RWPE2 (cell line): ENCODE measurements at regions not wholly inside any gene's neighbourhood (a gene's known extent, or its start where the extent isn't known, plus 50 kb on each side); places are given as distances from the start of the nearest gene placed in this dataset.
"Not testable (repeated sequence)": the region's sequence is repeated elsewhere in the genome, so short reads cannot be mapped to it uniquely, and the experiment has no call there.

Experiments used
- ATAC-seq: fragments of 200-7000 bp; cut with Tn5 transposase; 3 replicates; pipeline ENCODE4 v1.9.1; 2021; ENCODE audit warnings: low read depth
- DNase-seq: peaks from one replicate; pipeline ENCODE4 v3.0.0-alpha.2; 2020; ENCODE audit warnings: low spot score
- H3K27ac ChIP-seq: fragments of 450-650 bp; 2 replicates; pipeline ENCODE4 v1.5.1; 2017; ENCODE audit warnings: mild to moderate bottlenecking; ENCODE audit not compliant: poor library complexity, severe bottlenecking
- H3K27me3 ChIP-seq: fragments of 250-450 bp; sonication (Bioruptor Pico); 2 replicates; pipeline ENCODE4 v1.5.1; 2021; ENCODE audit warnings: mild to moderate bottlenecking, moderate library complexity; ENCODE audit not compliant: insufficient read depth, poor library complexity, severe bottlenecking
- H3K36me3 ChIP-seq: fragments of 250-450 bp; sonication (Bioruptor Pico); 2 replicates; pipeline ENCODE4 v1.5.1; 2020; ENCODE audit warnings: low read depth, mild to moderate bottlenecking, moderate library complexity
- H3K4me1 ChIP-seq: fragments of 250-450 bp; sonication (Bioruptor Pico); 2 replicates; pipeline ENCODE4 v1.5.1; 2021; ENCODE audit warnings: mild to moderate bottlenecking, moderate library complexity; ENCODE audit not compliant: insufficient read depth, poor library complexity, severe bottlenecking
- H3K4me3 ChIP-seq: fragments of 250-450 bp; sonication (Bioruptor Pico); 2 replicates; pipeline ENCODE4 v1.5.1; 2021; ENCODE audit warnings: mild to moderate bottlenecking, moderate library complexity; ENCODE audit not compliant: severe bottlenecking
- H3K9me3 ChIP-seq: fragments of 250-450 bp; sonication (Bioruptor Pico); 2 replicates; pipeline ENCODE4 v1.5.1; 2021; ENCODE audit warnings: mild to moderate bottlenecking, moderate library complexity; ENCODE audit not compliant: severe bottlenecking

- H3K4me3 ChIP-seq, H3K4me1 ChIP-seq, H3K27me3 ChIP-seq, H3K36me3 ChIP-seq, H3K9me3 ChIP-seq, H3K27ac ChIP-seq, DNase-seq: not testable (repeated sequence)
- ATAC-seq = peak; percentile 81
Observed at GRCh38 chr1:149234926-149235914, 131.9 kb upstream of the NBPF9 start.

- ATAC-seq, H3K36me3 ChIP-seq, H3K4me1 ChIP-seq, H3K27ac ChIP-seq, H3K9me3 ChIP-seq, DNase-seq, H3K27me3 ChIP-seq, H3K4me3 ChIP-seq: not testable (repeated sequence)
Observed at GRCh38 chr1:149237515-149237914, 134.2 kb upstream of the NBPF9 start.

GRCh38 chr1:149239897-149240508 is 136.7 kb upstream of the NBPF9 start:
- H3K36me3 ChIP-seq, H3K4me1 ChIP-seq, H3K27me3 ChIP-seq, H3K27ac ChIP-seq, ATAC-seq, DNase-seq, H3K4me3 ChIP-seq, H3K9me3 ChIP-seq: not testable (repeated sequence)

- H3K27ac ChIP-seq, H3K27me3 ChIP-seq, H3K36me3 ChIP-seq, H3K4me3 ChIP-seq, ATAC-seq, DNase-seq, H3K4me1 ChIP-seq, H3K9me3 ChIP-seq: not testable (repeated sequence)
Observed at GRCh38 chr1:149240530-149240929, 137.2 kb upstream of the NBPF9 start.

- not testable (repeated sequence) for H3K27ac ChIP-seq, H3K36me3 ChIP-seq, H3K27me3 ChIP-seq, DNase-seq, H3K4me3 ChIP-seq, H3K4me1 ChIP-seq, ATAC-seq, H3K9me3 ChIP-seq
Observed at GRCh38 chr1:149241272-149241671, 137.9 kb upstream of the NBPF9 start.

- H3K36me3 ChIP-seq, DNase-seq, H3K4me1 ChIP-seq, H3K4me3 ChIP-seq, ATAC-seq, H3K27ac ChIP-seq, H3K27me3 ChIP-seq, H3K9me3 ChIP-seq: not testable (repeated sequence)
Observed at GRCh38 chr1:149243572-149243971, 140.2 kb upstream of the NBPF9 start.

- not testable (repeated sequence) for H3K27ac ChIP-seq, H3K9me3 ChIP-seq, H3K4me1 ChIP-seq, H3K36me3 ChIP-seq, H3K27me3 ChIP-seq, ATAC-seq, DNase-seq, H3K4me3 ChIP-seq
Observed at GRCh38 chr1:149244621-149245020, 141.3 kb upstream of the NBPF9 start.

GRCh38 chr1:149246212-149246611 is 142.9 kb upstream of the NBPF9 start:
- ATAC-seq, H3K4me1 ChIP-seq, H3K9me3 ChIP-seq, H3K4me3 ChIP-seq, DNase-seq, H3K36me3 ChIP-seq, H3K27ac ChIP-seq, H3K27me3 ChIP-seq: not testable (repeated sequence)

GRCh38 chr1:149248610-149249009 is 145.3 kb upstream of the NBPF9 start:
- not testable (repeated sequence) for H3K27ac ChIP-seq, DNase-seq, H3K9me3 ChIP-seq, ATAC-seq, H3K4me3 ChIP-seq, H3K4me1 ChIP-seq, H3K36me3 ChIP-seq, H3K27me3 ChIP-seq

GRCh38 chr1:149249850-149250467 is 146.6 kb upstream of the NBPF9 start:
- DNase-seq, H3K4me1 ChIP-seq, H3K36me3 ChIP-seq, H3K4me3 ChIP-seq, ATAC-seq, H3K27ac ChIP-seq, H3K27me3 ChIP-seq, H3K9me3 ChIP-seq: not testable (repeated sequence)
